CD4-positive, alpha-beta T cell treated with Interleukin-4 for 1 hour (primary cell): ENCODE measurements at regions not wholly inside any gene's neighbourhood (a gene's known extent, or its start where the extent isn't known, plus 50 kb on each side); places are given as distances from the start of the nearest gene placed in this dataset.

Experiments
- DNase-seq, 2 donors: peaks; one replicate each; pipeline ENCODE4 v3.0.0-alpha.2; 2020 to 2022

DNA sequence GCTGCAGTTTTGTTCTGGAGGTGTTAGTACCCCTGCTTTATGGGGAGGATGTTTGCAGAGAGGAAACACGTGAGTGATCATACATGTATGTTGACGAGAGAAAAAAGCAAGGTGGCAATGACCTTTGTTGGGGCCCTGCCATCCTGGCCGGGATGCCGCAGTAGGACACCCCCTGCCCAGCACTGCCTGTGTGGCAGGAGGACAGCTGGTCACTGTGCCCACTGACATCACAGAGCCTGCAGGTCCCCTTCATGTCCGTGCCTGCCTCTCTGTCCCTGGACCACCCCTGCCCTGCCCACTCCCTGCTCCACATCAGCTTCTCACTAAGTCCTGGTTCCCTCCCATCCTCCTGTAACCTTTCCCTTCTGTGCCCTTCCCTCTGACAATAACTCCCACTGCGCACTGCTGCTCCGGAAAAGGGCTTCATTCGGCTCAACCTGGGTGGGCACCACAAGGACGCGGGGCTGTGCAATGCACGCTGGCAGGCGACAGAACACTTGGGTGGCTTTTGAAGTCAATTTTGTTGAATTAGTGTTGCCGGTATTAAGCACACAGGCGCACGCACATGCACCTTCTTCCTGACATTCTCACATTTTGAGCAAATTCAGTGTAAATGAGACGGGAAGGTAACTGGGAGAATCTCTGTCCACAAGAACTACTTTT is 51.5 kb upstream of the TWIST2 start:
- DNase-seq = no peak

DNA sequence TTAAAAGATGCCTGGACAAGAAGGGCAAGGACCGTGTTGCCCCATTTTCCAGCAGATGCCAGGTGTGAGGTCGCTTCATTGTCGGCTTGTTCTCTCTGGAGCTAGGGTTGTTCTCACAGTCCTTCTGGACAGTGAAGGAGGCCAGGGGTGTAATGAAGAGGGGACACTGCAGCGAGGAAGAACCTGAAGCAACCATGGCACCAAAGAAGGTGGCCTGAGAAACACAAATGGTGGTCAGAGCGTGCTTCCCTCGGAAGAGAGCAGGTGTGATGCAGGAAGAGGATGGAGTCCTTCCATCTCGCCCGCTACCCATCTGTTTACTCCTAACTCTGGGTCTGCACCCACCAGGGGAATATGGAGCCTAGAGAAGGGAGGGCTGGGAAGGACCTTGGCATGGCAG is 50.3 kb upstream of the TWIST2 start:
- no peak for DNase-seq
